ENCODE measurements at regions not wholly inside any gene's neighbourhood (a gene's known extent, or its start where the extent isn't known, plus 50 kb on each side); places are given as distances from the start of the nearest gene placed in this dataset.

DNA sequence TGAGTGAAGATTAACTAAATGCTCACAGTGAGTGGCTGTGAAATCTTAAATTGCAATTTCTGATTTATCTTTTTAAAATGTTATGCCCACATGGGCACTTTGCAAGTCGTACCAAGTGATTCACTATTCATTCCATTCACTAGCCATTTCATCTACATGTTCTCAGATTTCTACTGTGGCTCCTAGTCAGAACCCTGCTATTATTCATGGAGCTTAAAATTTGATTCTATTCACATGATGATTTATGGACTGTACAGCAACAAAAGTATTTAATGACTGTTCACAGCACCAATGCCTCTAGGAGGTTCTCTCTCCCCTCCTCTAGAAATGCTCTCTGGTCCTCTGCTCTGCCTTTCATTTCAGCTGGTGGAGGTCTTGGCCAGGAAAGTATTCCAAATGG, 133.5 kb upstream of the MAP3K7 start:
- TF ChIP-seq, protein P1, sequence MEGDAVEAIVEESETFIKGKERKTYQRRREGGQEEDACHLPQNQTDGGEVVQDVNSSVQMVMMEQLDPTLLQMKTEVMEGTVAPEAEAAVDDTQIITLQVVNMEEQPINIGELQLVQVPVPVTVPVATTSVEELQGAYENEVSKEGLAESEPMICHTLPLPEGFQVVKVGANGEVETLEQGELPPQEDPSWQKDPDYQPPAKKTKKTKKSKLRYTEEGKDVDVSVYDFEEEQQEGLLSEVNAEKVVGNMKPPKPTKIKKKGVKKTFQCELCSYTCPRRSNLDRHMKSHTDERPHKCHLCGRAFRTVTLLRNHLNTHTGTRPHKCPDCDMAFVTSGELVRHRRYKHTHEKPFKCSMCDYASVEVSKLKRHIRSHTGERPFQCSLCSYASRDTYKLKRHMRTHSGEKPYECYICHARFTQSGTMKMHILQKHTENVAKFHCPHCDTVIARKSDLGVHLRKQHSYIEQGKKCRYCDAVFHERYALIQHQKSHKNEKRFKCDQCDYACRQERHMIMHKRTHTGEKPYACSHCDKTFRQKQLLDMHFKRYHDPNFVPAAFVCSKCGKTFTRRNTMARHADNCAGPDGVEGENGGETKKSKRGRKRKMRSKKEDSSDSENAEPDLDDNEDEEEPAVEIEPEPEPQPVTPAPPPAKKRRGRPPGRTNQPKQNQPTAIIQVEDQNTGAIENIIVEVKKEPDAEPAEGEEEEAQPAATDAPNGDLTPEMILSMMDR (IDR thresholded peaks at IDR 0.05; ENCODE audit: low read depth, low read length, missing control alignments) = no peak
- no peak for DNase-seq (ENCODE audit: low read depth)
- H3K4me3 ChIP-seq (ENCODE audit: low read depth, low read length) = no peak overlapping the region

DNA sequence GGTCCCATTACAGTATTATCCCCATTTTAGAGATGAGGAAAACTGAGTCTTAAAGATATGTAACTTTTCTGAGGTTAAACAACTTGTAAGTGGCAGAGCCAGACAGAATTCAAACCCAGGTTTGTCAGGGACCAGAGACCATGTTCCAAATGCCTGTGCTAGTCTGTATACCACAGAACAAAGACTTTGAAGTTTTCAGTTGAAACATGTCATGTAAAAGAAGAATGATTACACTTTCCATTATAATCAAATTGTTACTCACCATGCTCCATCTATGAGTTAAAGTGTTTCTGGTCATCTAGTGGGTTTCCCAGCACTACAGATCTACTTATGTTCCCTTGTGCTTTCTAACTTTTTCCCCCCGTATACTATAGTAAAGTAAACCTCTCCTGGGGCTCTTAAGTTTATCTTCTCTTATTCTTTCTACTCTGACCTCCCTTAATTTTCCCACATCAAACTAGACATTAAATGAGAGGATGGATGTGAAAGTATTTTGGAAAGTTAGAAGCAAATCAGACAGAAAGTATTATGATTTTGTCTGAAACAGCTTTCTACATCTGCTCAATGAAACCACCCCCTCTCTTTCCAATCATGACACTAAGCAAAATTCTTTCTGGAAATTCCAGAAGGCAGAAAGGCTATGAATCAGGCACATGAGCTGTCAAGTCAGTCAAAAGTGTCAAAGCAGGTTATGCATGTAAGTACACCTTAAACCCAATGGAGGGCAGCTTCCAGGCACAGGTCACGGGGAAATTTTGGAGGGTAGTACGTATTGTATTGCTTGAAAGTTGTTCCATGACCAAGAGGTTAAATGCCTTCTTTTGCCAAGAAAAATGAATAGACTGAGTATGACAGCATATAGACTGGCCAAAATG, 132.7 kb upstream of the MAP3K7 start:
- no peak for DNase-seq (ENCODE audit: low read depth)
- no peak overlapping the region for H3K4me3 ChIP-seq (ENCODE audit: low read depth, low read length)
- TF ChIP-seq, protein P1 (IDR thresholded peaks at IDR 0.05; ENCODE audit: low read depth, low read length, missing control alignments) = no peak

DNA sequence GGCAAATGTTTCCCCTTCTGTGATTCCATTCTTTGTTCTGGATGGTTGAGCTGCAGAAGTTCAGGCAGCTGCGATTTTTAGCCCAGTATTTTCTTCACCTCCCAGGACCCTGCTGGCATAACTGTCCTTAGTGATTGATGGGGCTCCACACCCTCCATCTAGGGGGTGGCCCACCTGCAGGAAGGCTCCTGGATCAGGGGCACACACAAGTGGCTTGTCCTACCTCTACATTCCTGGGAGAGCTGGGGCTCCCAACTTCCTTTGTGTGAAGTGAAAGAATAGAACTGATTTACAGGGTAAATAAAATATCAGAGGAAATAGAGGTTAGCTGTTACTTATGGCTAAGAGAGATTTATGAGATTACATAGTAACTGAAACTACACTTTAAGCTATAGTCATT, 129.5 kb upstream of the MAP3K7 start:
- TF ChIP-seq, protein P1 (IDR thresholded peaks at IDR 0.05; ENCODE audit: low read depth, low read length, missing control alignments) = no peak
- no peak for DNase-seq (ENCODE audit: low read depth)

DNA sequence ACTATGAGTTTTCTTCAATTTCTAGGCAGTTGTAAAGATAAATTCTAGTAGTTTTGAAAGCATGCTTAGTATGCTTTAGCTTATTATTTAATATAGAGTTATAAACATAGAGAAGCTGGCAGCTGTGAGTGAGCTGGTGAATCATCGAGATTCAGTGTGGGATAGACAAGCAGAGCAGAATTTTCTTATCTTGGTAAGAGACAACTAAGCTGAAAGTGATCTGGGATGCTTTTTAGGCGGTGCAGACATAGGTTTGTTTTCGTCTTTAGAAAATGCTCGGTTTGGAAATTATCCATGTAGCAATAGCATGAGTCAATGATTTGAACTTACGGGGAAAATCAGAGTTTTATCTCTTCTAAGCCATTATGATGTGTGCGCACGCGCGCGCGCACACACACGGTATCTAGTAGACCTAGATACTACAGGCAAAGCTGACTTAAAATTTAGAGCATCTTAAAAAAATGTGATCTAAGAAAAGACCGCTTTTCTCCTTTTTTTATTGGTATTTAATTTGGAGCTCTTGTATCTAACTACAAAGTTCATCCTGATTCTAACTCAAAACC, 128.3 kb upstream of the MAP3K7 start:
- TF ChIP-seq, protein P1 (IDR thresholded peaks at IDR 0.05; ENCODE audit: low read depth, low read length, missing control alignments) = no peak
- no peak overlapping the region for H3K4me3 ChIP-seq (ENCODE audit: low read depth, low read length)
- no peak for DNase-seq (ENCODE audit: low read depth)

More for the DNA sequence above, 129.5 kb upstream of the MAP3K7 start:
- H3K4me3 ChIP-seq (ENCODE audit: low read depth, low read length) = no peak overlapping the region

DNA sequence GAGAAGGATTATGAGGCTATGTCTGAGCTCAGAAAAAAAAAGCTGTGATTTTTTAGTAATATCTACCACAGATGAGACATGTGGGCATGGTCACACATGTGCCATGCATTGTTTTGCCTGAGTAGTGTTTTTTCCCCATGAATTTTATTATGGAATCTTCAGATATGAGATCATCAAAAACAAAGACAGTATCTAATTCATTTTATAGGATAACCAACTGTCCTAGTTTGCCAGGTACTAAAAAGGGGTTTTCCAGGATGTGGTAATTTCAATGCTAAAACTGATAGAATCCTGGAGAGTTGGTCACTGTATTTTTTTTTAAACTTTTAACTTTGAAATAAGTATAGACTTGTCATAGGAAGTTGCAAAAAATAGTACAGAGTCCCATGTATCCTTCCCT, 127.4 kb upstream of the MAP3K7 start:
- no peak overlapping the region for H3K4me3 ChIP-seq (ENCODE audit: low read depth, low read length)
- DNase-seq (ENCODE audit: low read depth) = no peak
- TF ChIP-seq, protein P1 (IDR thresholded peaks at IDR 0.05; ENCODE audit: low read depth, low read length, missing control alignments) = no peak

DNA sequence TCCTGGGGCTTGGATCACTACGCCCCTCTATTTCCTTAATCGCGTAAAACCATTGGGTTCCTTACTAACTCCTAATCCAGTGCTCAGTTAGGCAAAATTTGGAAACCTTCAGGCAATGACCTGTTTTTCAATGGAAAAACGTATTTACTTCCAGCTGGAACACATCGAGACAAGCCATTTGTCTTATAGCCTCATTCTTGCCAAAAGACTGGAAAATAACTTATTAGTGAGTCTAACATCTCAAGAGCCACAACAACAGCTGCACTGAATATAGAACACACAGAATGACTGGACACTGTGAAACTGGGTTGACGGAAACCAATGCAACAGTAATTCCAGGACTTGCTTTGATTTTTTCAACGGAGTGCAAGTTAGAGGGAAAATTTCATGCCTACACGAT, 125.2 kb upstream of the MAP3K7 start:
- H3K4me3 ChIP-seq (ENCODE audit: low read depth, low read length) = no peak overlapping the region
- DNase-seq (ENCODE audit: low read depth) = no peak
- TF ChIP-seq, protein P1 (IDR thresholded peaks at IDR 0.05; ENCODE audit: low read depth, low read length, missing control alignments) = no peak
